H1 (cell line): ENCODE measurements at regions not wholly inside any gene's neighbourhood (a gene's known extent, or its start where the extent isn't known, plus 50 kb on each side); places are given as distances from the start of the nearest gene placed in this dataset.

ENCODE experiments used
- CEBPB ChIP-seq: IDR thresholded peaks from 2 replicates; pipeline ENCODE4 v1.6.1; 2012; ENCODE audit warnings: low read depth, low read length
- EGR1 ChIP-seq: IDR thresholded peaks from 2 replicates; pipeline ENCODE4 v1.6.1; 2011; ENCODE audit warnings: low read depth, low read length, borderline replicate concordance
- HDAC2 ChIP-seq, 2 experiments: fragments of 300-600 bp in 1 of 2; sonication (generic) in 1 of 2; IDR thresholded peaks; 2 replicates each; pipeline ENCODE4 v1.6.1; 2011 to 2012; ENCODE audit warnings: low read depth in 2 of 2, low read length in 2 of 2, mild to moderate bottlenecking in 2 of 2, moderate library complexity in 2 of 2, borderline replicate concordance in 1 of 2, inconsistent platforms in 1 of 2
- JUND ChIP-seq: IDR thresholded peaks from 2 replicates; pipeline ENCODE4 v1.6.1; 2011; ENCODE audit warnings: mild to moderate bottlenecking, improper control_type of control experiment, low read length
- NRF1 ChIP-seq: IDR thresholded peaks from 2 replicates; pipeline ENCODE4 v1.6.1; 2011; ENCODE audit warnings: mild to moderate bottlenecking, low read depth, low read length, improper control_type of control experiment
- SIRT6 ChIP-seq: IDR thresholded peaks from one replicate; pipeline ENCODE4 v1.7.1; 2012; ENCODE audit warnings: low read length, inconsistent platforms
- SRF ChIP-seq: IDR thresholded peaks from 2 replicates; pipeline ENCODE4 v1.6.1; 2011; ENCODE audit warnings: mild to moderate bottlenecking, low read depth, low read length, moderate library complexity
- TAF1 ChIP-seq: IDR thresholded peaks from 2 replicates; pipeline ENCODE4 v1.6.1; 2011; ENCODE audit warnings: mild to moderate bottlenecking, low read depth, low read length
- YY1 ChIP-seq: IDR thresholded peaks from 2 replicates; pipeline ENCODE4 v1.6.1; 2011; ENCODE audit warnings: low read depth, mild to moderate bottlenecking, low read length

GRCh38 chr2:140041811-140042210 lies 1261.6 kb upstream of the NXPH2 start (continued):
- no peak for TF ChIP-seq HDAC2 (IDR thresholded peaks at IDR 0.05; ENCODE audit: borderline replicate concordance in 1 of 2, low read depth in 2 of 2, low read length in 2 of 2)
- TF ChIP-seq TAF1: no peak
- TF ChIP-seq EGR1: no peak
- no peak for TF ChIP-seq SRF
- TF ChIP-seq YY1: no peak
- TF ChIP-seq SIRT6: no peak
- TF ChIP-seq JUND: no peak
- no peak for TF ChIP-seq NRF1
- no peak for TF ChIP-seq CEBPB
